ENCODE measurements at regions not wholly inside any gene's neighbourhood (a gene's known extent, or its start where the extent isn't known, plus 50 kb on each side); places are given as distances from the start of the nearest gene placed in this dataset.

- Histone ChIP-seq H3K4me1 (ENCODE audit: low read depth, poor library complexity, severe bottlenecking) (no peaks in the 10 kb centered on the region), H3K36me3 (ENCODE audit: insufficient read depth) (no peaks in the 10 kb centered on the region), H3K79me2 (ENCODE audit: insufficient read depth, low read depth) (no peaks in the 10 kb centered on the region), H3K9ac (no peak overlapping the region), H2AFZ (ENCODE audit: low read depth) (no peak overlapping the region), H3K27me3 (ENCODE audit: insufficient read depth, low read depth) (no peaks in the 10 kb centered on the region), H3K4me3 (IDR thresholded peaks at IDR 0.05; ENCODE audit: insufficient read depth, low read depth, low read length) (no peak overlapping the region), H4K20me1 (ENCODE audit: insufficient read depth) (no peaks in the 10 kb centered on the region), H3K27ac (no peak overlapping the region), H3K4me2 (no peak overlapping the region)
- no peak for TF ChIP-seq CTCF (conservative IDR thresholded peaks at IDR 0.05; ENCODE audit: low read depth, low read length)
Observed at GRCh38 chr5:99239826-99240360, 311.1 kb upstream of the CHD1 start.

- H3K36me3 ChIP-seq (ENCODE audit: insufficient read depth) = no peaks in the 10 kb centered on the region
- no peak overlapping the region for H3K4me2 ChIP-seq
- H3K9ac ChIP-seq = no peak overlapping the region
- no peaks in the 10 kb centered on the region; the same call in 1 of the 2 replicates for H3K27me3 ChIP-seq (ENCODE audit: insufficient read depth, low read depth)
- no peak for TF ChIP-seq CTCF (conservative IDR thresholded peaks at IDR 0.05; ENCODE audit: low read depth, low read length)
- no peak overlapping the region for H3K27ac ChIP-seq
- no peaks in the 10 kb centered on the region for H3K4me1 ChIP-seq (ENCODE audit: low read depth, poor library complexity, severe bottlenecking)
- H4K20me1 ChIP-seq (ENCODE audit: insufficient read depth) = no peaks in the 10 kb centered on the region
- H3K4me3 ChIP-seq (IDR thresholded peaks at IDR 0.05; ENCODE audit: insufficient read depth, low read depth, low read length) = no peak overlapping the region
- no peaks in the 10 kb centered on the region for H3K79me2 ChIP-seq (ENCODE audit: insufficient read depth, low read depth)
- no peak overlapping the region for H2AFZ ChIP-seq (ENCODE audit: low read depth)
Observed at GRCh38 chr5:99191206-99191745, 262.5 kb upstream of the CHD1 start.

- H3K9ac ChIP-seq = no peak overlapping the region
- H3K4me2 ChIP-seq = no peak overlapping the region
- no peak for TF ChIP-seq CTCF (conservative IDR thresholded peaks at IDR 0.05; ENCODE audit: low read depth, low read length)
- H3K36me3 ChIP-seq (ENCODE audit: insufficient read depth) = no peaks in the 10 kb centered on the region
- no peaks in the 10 kb centered on the region for H3K4me1 ChIP-seq (ENCODE audit: low read depth, poor library complexity, severe bottlenecking)
- H3K4me3 ChIP-seq (IDR thresholded peaks at IDR 0.05; ENCODE audit: insufficient read depth, low read depth, low read length) = no peak overlapping the region
- H3K27ac ChIP-seq = no peak overlapping the region
- no peaks in the 10 kb centered on the region for H3K27me3 ChIP-seq (ENCODE audit: insufficient read depth, low read depth)
- no peaks in the 10 kb centered on the region for H4K20me1 ChIP-seq (ENCODE audit: insufficient read depth)
- H2AFZ ChIP-seq (ENCODE audit: low read depth) = no peak overlapping the region
- no peaks in the 10 kb centered on the region for H3K79me2 ChIP-seq (ENCODE audit: insufficient read depth, low read depth)
Observed at GRCh38 chr5:99187611-99188010, 258.8 kb upstream of the CHD1 start.

GRCh38 chr5:99179206-99179605 is 250.4 kb upstream of the CHD1 start:
- Histone ChIP-seq H3K79me2 (ENCODE audit: insufficient read depth, low read depth) (no peaks in the 10 kb centered on the region), H3K4me3 (IDR thresholded peaks at IDR 0.05; ENCODE audit: insufficient read depth, low read depth, low read length) (no peak overlapping the region), H3K36me3 (ENCODE audit: insufficient read depth) (no peaks in the 10 kb centered on the region), H3K27me3 (ENCODE audit: insufficient read depth, low read depth) (no peaks in the 10 kb centered on the region), H3K4me2 (no peak overlapping the region), H4K20me1 (ENCODE audit: insufficient read depth) (no peaks in the 10 kb centered on the region), H2AFZ (ENCODE audit: low read depth) (no peak overlapping the region), H3K4me1 (ENCODE audit: low read depth, poor library complexity, severe bottlenecking) (no peaks in the 10 kb centered on the region), H3K27ac (no peak overlapping the region), H3K9ac (no peak overlapping the region)
- TF ChIP-seq CTCF (conservative IDR thresholded peaks at IDR 0.05; ENCODE audit: low read depth, low read length) = no peak

Data from KMS-11 (cell line).